ENCODE measurements at regions not wholly inside any gene's neighbourhood (a gene's known extent, or its start where the extent isn't known, plus 50 kb on each side); places are given as distances from the start of the nearest gene placed in this dataset.

GRCh38 chr4:1464581-1465171, 58.4 kb upstream of the NKX1-1 start:
- in situ Hi-C loops (cut with HindIII; ENCODE audit: low pct_unique_long_range_greater_than_20kb, low sequenced_read_pairs) = no loop called here
- DNase-seq (ENCODE audit: low read depth) = no peak

GRCh38 chr4:1463927-1464540, 57.8 kb upstream of the NKX1-1 start:
- in situ Hi-C loops (cut with HindIII; ENCODE audit: low pct_unique_long_range_greater_than_20kb, low sequenced_read_pairs) = no loop called here
- DNase-seq (ENCODE audit: low read depth) = no peak

DNA sequence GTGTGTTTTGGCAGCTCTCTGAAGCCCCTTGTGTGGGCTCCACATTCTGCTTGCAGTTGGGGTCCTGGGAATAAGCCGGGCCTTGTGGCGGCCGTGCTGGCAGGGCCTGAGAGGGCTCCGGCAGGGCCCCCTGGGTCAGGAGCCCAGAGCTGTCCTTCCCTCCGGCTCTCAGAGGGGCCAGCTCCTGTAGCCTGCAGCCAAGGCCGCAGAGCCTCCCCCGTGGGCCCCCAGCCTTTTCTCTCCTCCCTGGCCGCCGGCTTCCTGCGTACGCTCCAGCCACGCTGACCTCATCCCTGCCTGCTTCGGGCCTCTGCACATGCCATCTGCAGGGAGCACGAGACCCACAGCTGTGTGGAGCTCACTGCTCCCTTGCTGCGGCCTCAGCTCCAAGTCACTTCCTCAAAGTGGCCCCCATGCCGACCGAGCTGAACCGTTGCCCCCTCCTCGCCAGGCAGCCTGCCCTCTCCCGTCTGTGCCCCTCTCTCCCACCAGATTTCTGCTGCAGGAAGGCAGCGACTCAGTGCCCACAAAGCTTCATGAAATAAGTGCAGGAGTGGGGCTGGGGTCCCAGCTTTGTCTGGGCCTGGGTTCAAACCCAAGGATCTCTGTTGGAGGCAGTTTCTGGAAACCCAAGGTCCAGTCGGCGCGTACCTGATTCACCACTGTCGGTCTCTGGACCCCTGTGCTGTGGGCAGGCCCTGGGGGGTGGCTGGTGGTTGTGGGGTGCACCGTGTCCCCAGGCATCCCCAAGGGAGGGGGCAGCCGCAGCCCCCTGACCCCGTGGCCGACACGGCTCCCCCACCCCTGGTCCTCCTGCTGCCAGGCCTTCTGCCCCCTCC, 57.1 kb upstream of the NKX1-1 start:
- in situ Hi-C loops (cut with HindIII; ENCODE audit: low pct_unique_long_range_greater_than_20kb, low sequenced_read_pairs) = no loop called here
- no peak for DNase-seq (ENCODE audit: low read depth)

GRCh38 chr4:1462768-1463075, 56.5 kb upstream of the NKX1-1 start:
- DNase-seq (ENCODE audit: low read depth) = no peak
- in situ Hi-C loops (cut with HindIII; ENCODE audit: low pct_unique_long_range_greater_than_20kb, low sequenced_read_pairs) = no loop called here

GRCh38 chr4:1462009-1462767, 55.9 kb upstream of the NKX1-1 start:
- in situ Hi-C loops (cut with HindIII; ENCODE audit: low pct_unique_long_range_greater_than_20kb, low sequenced_read_pairs) = no loop called here
- DNase-seq (ENCODE audit: low read depth) = no peak

- in situ Hi-C loops (cut with HindIII; ENCODE audit: low pct_unique_long_range_greater_than_20kb, low sequenced_read_pairs) = no loop called here
- DNase-seq (ENCODE audit: low read depth) = no peak
Observed at GRCh38 chr4:1460967-1461868, 55.0 kb upstream of the NKX1-1 start.

GRCh38 chr4:1459722-1460511, 53.7 kb upstream of the NKX1-1 start:
- in situ Hi-C loops (cut with HindIII; ENCODE audit: low pct_unique_long_range_greater_than_20kb, low sequenced_read_pairs) = no loop called here
- DNase-seq (ENCODE audit: low read depth) = no peak

GRCh38 chr4:1459081-1459721, 53.0 kb upstream of the NKX1-1 start:
- in situ Hi-C loops (cut with HindIII; ENCODE audit: low pct_unique_long_range_greater_than_20kb, low sequenced_read_pairs) = no loop called here
- DNase-seq (ENCODE audit: low read depth) = no peak

- no peak for DNase-seq (ENCODE audit: low read depth)
- in situ Hi-C loops (cut with HindIII; ENCODE audit: low pct_unique_long_range_greater_than_20kb, low sequenced_read_pairs) = no loop called here
Observed at GRCh38 chr4:1458581-1458980, 52.3 kb upstream of the NKX1-1 start.

All from Caki2 (cell line).